Erythroblast (primary cell): ENCODE measurements at regions not wholly inside any gene's neighbourhood (a gene's known extent, or its start where the extent isn't known, plus 50 kb on each side); places are given as distances from the start of the nearest gene placed in this dataset.

ENCODE experiments used
- GATA1 ChIP-seq: IDR thresholded peaks from 2 replicates; pipeline ENCODE4 v1.6.1; 2011; ENCODE audit warnings: low read depth, mild to moderate bottlenecking, control low read depth, low read length, moderate library complexity
- POLR2A ChIP-seq: IDR thresholded peaks from 2 replicates; pipeline ENCODE4 v1.6.1; 2011; ENCODE audit warnings: mild to moderate bottlenecking, low read length

GRCh38 chr2:379778-380177, 91.9 kb upstream of the ALKAL2 start:
- TF ChIP-seq POLR2A (no peak), GATA1 (no peak)
